Neural cell (in vitro differentiated cells): ENCODE measurements at regions not wholly inside any gene's neighbourhood (a gene's known extent, or its start where the extent isn't known, plus 50 kb on each side); places are given as distances from the start of the nearest gene placed in this dataset.

Experiments
- H2AFZ ChIP-seq: fragments of 200-600, 300-800 bp; sonication (generic), shearing (Covaris generic); 2 replicates; pipeline ENCODE4 v1.6.0; 2014; ENCODE audit warnings: low read depth, mild to moderate bottlenecking, antibody characterized with exemption, low read length, moderate library complexity
- H3F3A ChIP-seq: fragments of 200-600 bp; shearing (Covaris generic); 2 replicates; pipeline ENCODE4 v1.6.1; 2016; ENCODE audit warnings: mild to moderate bottlenecking, moderate library complexity, mixed read lengths, antibody characterized with exemption, low read length; ENCODE audit not compliant: insufficient read depth, poor library complexity, severe bottlenecking
- H3K27ac ChIP-seq: fragments of 200-600, 300-800 bp; sonication (generic), shearing (Covaris generic); 2 replicates; pipeline ENCODE4 v1.5.1; 2014; ENCODE audit warnings: mild to moderate bottlenecking, low read length, moderate library complexity
- H3K27me3 ChIP-seq: fragments of 300-800, 200-600 bp; sonication (generic), shearing (Covaris generic); 2 replicates; pipeline ENCODE4 v1.6.0; 2014; ENCODE audit warnings: mild to moderate bottlenecking, low read depth, low read length, moderate library complexity; ENCODE audit not compliant: insufficient read depth
- H3K36me3 ChIP-seq: fragments of 300-800, 200-600 bp; sonication (generic), shearing (Covaris generic); 2 replicates; pipeline ENCODE4 v1.5.1; 2014; ENCODE audit warnings: mild to moderate bottlenecking, antibody characterized with exemption, low read length, moderate library complexity; ENCODE audit not compliant: insufficient read depth
- H3K4me2 ChIP-seq: fragments of 300-800, 200-600 bp; sonication (generic), shearing (Covaris generic); 2 replicates; pipeline ENCODE4 v1.6.0; 2014; ENCODE audit warnings: mild to moderate bottlenecking, low read length
- H3K4me3 ChIP-seq: fragments of 300-800, 200-600 bp; sonication (generic), shearing (Covaris generic); 2 replicates; pipeline ENCODE4 v1.5.1; 2014; ENCODE audit warnings: mild to moderate bottlenecking, low read length, moderate library complexity
- H3K79me2 ChIP-seq: fragments of 200-600 bp; shearing (Covaris generic); replicated peaks from 2 replicates; pipeline ENCODE4 v1.6.0; 2014; ENCODE audit warnings: mild to moderate bottlenecking, low read length, moderate library complexity; ENCODE audit not compliant: insufficient read depth
- H3K9ac ChIP-seq: fragments of 300-800, 200-600 bp; sonication (generic), shearing (Covaris generic); 2 replicates; pipeline ENCODE4 v1.6.1; 2016; ENCODE audit warnings: mild to moderate bottlenecking, low read length, mixed read lengths
- H3K9me2 ChIP-seq: fragments of 200-600 bp; shearing (Covaris generic); 2 replicates; pipeline ENCODE4 v1.6.1; 2016; ENCODE audit warnings: mild to moderate bottlenecking, low read length, mixed read lengths; ENCODE audit not compliant: insufficient read depth
- H3K9me3 ChIP-seq: fragments of 200-600, 300-800 bp; sonication (generic), shearing (Covaris generic); 2 replicates; pipeline ENCODE4 v1.6.1; 2016; ENCODE audit warnings: mild to moderate bottlenecking, mixed run types, low read length, moderate library complexity, mixed read lengths
- H4K20me1 ChIP-seq: fragments of 200-600 bp; shearing (Covaris generic); 2 replicates; pipeline ENCODE4 v1.6.1; 2016; ENCODE audit warnings: mild to moderate bottlenecking, mixed run types; ENCODE audit not compliant: insufficient read depth
- CTCF ChIP-seq: fragments of 450-650 bp; IDR thresholded peaks from 2 replicates; pipeline ENCODE4 v1.5.1; 2014; ENCODE audit warnings: antibody characterized with exemption, mild to moderate bottlenecking, moderate library complexity; ENCODE audit not compliant: poor library complexity, severe bottlenecking
- EP300 ChIP-seq: fragments of 450-650 bp; conservative IDR thresholded peaks from 2 replicates; pipeline ENCODE4 v1.6.1; 2014; ENCODE audit warnings: antibody characterized with exemption, mild to moderate bottlenecking, moderate library complexity; ENCODE audit not compliant: poor library complexity, severe bottlenecking
- EZH2 ChIP-seq: fragments of 200-600, 300-800 bp; shearing (Covaris generic), sonication (generic); IDR thresholded peaks from 2 replicates; pipeline ENCODE4 v1.6.1; 2014; ENCODE audit warnings: antibody characterized with exemption, low read length, borderline replicate concordance, mild to moderate bottlenecking; ENCODE audit not compliant: insufficient read depth, poor library complexity, severe bottlenecking
- MXI1 ChIP-seq: fragments of 450-650 bp; conservative IDR thresholded peaks from 2 replicates; pipeline ENCODE4 v1.6.1; 2014; ENCODE audit warnings: antibody characterized with exemption, mild to moderate bottlenecking; ENCODE audit not compliant: poor library complexity, severe bottlenecking
- POLR2AphosphoS5 ChIP-seq: IDR thresholded peaks from 2 replicates; pipeline ENCODE4 v1.6.1; 2012
- RAD21 ChIP-seq: fragments of 450-650 bp; conservative IDR thresholded peaks from 2 replicates; pipeline ENCODE4 v1.6.1; 2014; ENCODE audit warnings: antibody characterized with exemption, mild to moderate bottlenecking, moderate library complexity
- REST ChIP-seq: IDR thresholded peaks from 2 replicates; pipeline ENCODE4 v1.6.1; 2012; ENCODE audit warnings: borderline replicate concordance
- SMC3 ChIP-seq: fragments of 450-650 bp; conservative IDR thresholded peaks from 2 replicates; pipeline ENCODE4 v1.6.1; 2014; ENCODE audit warnings: antibody characterized with exemption, mild to moderate bottlenecking, moderate library complexity; ENCODE audit not compliant: poor library complexity
- TAF1 ChIP-seq: IDR thresholded peaks from 2 replicates; pipeline ENCODE4 v1.6.1; 2012; ENCODE audit warnings: low read depth

GRCh38 chr15:96554541-96554940 lies 224.0 kb downstream of the NR2F2 start:
- no peaks in the 10 kb centered on the region for H3K36me3 ChIP-seq
- H3K9ac ChIP-seq, result no peak overlapping the region
- H3F3A ChIP-seq, result no peaks in the 10 kb centered on the region
- TF ChIP-seq POLR2AphosphoS5 (no peak), MXI1 (no peak), EZH2 (no peak), SMC3 (no peak), EP300 (no peak), REST (no peak), CTCF (no peak), RAD21 (no peak), TAF1 (no peak)
- no peak overlapping the region for H3K4me3 ChIP-seq
- no peak overlapping the region for H2AFZ ChIP-seq
- H3K4me2 ChIP-seq, result no peak overlapping the region
- no peaks in the 10 kb centered on the region for H4K20me1 ChIP-seq
- H3K9me2 ChIP-seq, result no peaks in the 10 kb centered on the region
- H3K79me2 ChIP-seq, result no peaks in the 10 kb centered on the region
- H3K27ac ChIP-seq, result no peak overlapping the region
- H3K27me3 ChIP-seq, result no peaks in the 10 kb centered on the region
- no peaks in the 10 kb centered on the region for H3K9me3 ChIP-seq

GRCh38 chr15:96559087-96559486 lies 228.6 kb downstream of the NR2F2 start:
- Histone ChIP-seq H3K9ac (no peak overlapping the region), H3K9me3 (no peaks in the 10 kb centered on the region), H3F3A (no peaks in the 10 kb centered on the region), H3K4me3 (no peak overlapping the region), H3K4me2 (no peak overlapping the region), H3K36me3 (no peaks in the 10 kb centered on the region), H3K27ac (no peak overlapping the region), H3K9me2 (no peaks in the 10 kb centered on the region), H4K20me1 (no peaks in the 10 kb centered on the region), H3K27me3 (no peaks in the 10 kb centered on the region), H2AFZ (no peak overlapping the region), H3K79me2 (no peaks in the 10 kb centered on the region)
- TF ChIP-seq EP300 (no peak), TAF1 (no peak), SMC3 (no peak)

- H3K79me2 ChIP-seq, result no peaks in the 10 kb centered on the region
Measured at GRCh38 chr15:96559631-96560030, 229.1 kb downstream of the NR2F2 start.

More at GRCh38 chr15:96559631-96560030, 229.1 kb downstream of the NR2F2 start:
- H3K27me3 ChIP-seq, result no peaks in the 10 kb centered on the region
- H3F3A ChIP-seq, result no peaks in the 10 kb centered on the region
- H3K36me3 ChIP-seq, result no peaks in the 10 kb centered on the region
- no peak overlapping the region for H2AFZ ChIP-seq
- no peak overlapping the region for H3K9ac ChIP-seq
- H3K4me2 ChIP-seq, result no peak overlapping the region
- no peaks in the 10 kb centered on the region for H3K9me2 ChIP-seq
- H3K27ac ChIP-seq, result no peak overlapping the region
- H3K4me3 ChIP-seq, result no peak overlapping the region
- H3K9me3 ChIP-seq, result no peaks in the 10 kb centered on the region
- H4K20me1 ChIP-seq, result no peaks in the 10 kb centered on the region
- no peak for TF ChIP-seq POLR2AphosphoS5
- no peak for TF ChIP-seq REST
- no peak for TF ChIP-seq RAD21
- TF ChIP-seq MXI1, result no peak
- TF ChIP-seq CTCF, result no peak
- TF ChIP-seq EZH2, result no peak
- TF ChIP-seq TAF1, result no peak
- no peak for TF ChIP-seq EP300
- no peak for TF ChIP-seq SMC3
